ENCODE measurements at regions not wholly inside any gene's neighbourhood (a gene's known extent, or its start where the extent isn't known, plus 50 kb on each side); places are given as distances from the start of the nearest gene placed in this dataset.

DNA sequence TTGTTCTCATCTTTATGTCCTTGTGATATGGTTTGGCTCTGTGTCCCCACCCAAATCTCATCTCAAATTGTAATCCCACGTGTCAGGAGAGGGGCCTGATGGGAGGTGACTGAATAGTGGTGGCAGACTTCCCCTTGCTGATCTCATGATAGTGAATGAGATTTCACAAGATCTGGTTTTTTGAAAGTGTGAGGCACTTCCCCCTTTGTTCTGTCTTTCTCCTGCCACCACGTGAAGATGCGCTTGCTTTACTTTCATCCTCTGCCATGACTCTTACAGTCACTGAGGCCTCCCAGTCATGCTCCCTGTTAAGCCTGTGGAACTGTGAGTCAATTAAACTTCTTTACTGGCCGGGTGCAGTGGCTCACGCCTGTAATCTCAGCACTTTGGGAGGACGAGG is 161.0 kb downstream of the HERPUD2 start:
- no peak for DNase-seq

- no peak for DNase-seq
Observed at GRCh38 chr7:35530124-35531109, 164.5 kb downstream of the HERPUD2 start.

DNA sequence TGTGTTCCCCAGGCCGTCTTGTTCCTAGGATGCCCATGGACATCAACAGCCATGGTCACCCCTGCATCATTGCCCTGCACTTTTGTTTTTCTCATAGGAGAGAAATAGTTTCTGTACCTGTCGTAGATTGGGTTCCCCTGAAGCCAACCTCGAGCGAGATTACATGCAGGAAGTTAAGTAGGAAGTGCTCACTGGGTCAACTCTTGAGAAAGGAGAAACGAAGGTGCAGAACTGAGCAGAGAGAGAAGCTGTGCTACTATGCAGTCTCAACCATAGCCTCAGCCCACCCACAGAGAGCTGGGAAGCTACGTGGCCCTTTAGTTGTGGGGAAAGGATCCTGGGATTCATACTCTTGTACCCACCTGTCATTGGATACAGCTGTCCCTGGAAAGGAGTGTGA is 165.2 kb downstream of the HERPUD2 start:
- DNase-seq: no peak

GRCh38 chr7:35528381-35528977 is 166.5 kb downstream of the HERPUD2 start:
- DNase-seq: no peak

GRCh38 chr7:35526645-35527044 is 168.3 kb downstream of the HERPUD2 start:
- DNase-seq: no peak

DNA sequence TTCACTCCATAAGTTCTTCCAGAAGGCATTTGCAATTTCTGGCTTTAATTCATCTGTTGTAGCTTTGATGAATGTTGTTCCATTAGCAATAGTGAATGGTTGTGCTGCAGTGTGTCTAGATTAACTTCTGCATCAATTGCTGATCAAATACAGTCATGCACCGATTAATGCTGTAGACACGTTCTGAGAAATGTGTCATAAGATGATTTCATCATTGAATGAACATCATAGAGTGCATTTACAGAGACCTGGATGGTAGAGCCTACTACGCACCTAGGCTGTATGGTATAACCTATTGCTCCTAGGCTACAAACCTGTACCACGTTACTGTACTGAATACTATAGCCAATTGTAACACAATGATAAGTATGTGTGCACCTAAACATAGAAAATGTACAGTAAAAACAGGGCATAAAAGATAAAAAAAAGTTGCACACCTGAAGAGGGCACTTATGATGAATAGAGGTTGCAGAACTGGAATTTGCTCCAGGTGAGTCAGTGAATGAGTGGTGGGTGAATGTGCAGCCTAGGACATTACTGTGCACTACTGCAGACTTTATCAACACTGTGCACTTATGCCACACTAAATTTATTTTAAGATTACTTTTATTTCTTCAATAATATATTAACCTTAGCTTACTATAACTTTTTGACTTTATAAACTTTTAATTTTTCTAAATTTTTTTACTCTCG is 170.7 kb downstream of the HERPUD2 start:
- no peak for DNase-seq

DNA sequence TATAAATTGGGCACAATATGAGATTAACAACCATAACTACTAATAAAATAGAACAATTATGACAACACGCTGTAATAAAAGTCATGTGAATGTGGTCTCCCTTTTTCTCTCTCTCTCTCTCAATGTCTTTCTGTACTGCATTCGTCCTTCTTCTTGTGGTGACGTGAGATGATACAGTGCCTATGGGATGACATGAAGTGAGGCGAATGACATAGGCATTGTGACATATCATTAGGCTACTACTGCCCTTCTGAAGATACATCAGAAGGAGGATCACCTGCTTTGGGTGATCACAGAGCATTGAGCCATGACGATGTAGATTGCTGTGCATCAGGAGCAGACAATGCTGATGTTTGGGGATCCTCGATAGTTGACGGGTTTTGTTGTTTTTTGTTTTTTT is 171.6 kb downstream of the HERPUD2 start:
- DNase-seq: no peak

DNA sequence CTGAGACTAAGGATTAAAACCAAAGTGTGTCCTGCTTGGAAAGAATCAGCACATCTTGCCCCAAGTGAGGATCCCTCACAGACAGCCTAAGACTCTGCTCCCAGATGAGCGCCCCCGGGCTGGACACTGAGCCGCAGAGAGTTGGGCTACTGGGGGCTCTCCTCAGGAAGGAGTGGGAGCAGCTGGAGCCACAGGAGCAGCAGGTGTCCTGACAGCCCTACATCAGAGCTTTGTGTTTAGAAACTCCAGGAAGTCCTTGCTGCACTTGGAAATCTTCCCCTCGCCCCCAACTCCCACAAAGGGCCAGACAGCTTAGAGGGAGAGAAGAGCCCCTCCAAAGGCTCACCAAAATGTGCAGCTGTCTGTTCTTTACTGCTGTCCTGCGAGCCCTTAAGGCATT is 172.2 kb downstream of the HERPUD2 start:
- DNase-seq: no peak

GRCh38 chr7:35521941-35522340 is 173.0 kb downstream of the HERPUD2 start:
- DNase-seq: no peak

DNA sequence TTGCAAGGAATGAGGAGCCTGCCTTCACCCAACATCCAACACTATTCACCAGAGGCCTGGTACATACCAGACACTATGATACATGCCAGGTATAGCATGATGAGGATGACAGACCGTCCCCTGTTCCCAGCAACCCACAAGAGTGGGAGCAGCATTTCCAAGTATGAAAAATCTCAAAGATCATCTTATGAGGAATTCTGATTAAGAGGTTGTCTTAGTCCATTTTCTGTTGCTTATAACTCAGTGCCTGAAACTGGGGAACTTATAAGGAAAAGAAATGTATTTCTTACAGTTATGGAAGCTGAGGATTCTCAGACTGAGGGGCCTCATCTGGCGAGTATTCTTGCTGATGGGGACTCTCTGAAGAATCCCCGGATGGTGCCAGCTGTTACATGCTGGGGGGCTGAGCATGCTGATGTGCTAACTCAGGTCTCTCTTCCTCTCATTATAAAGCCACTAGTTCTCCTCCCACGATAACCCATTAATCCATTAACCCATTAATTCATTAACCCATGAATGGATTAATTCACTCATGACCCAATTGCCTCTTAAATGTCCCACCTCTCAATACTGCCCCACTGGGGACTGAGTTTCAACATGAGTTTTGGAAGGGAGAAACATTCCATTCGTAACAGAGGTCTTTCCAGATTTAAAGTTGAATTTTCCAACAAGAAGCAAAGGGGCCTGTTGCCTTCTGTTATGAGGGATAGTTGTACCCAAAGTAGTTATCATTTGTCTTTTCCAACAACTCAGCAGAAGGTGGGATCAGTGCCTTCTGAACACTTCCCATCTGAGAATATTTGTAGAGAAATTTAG is 173.9 kb downstream of the HERPUD2 start:
- DNase-seq: no peak

GRCh38 chr7:35519971-35520809 is 174.7 kb downstream of the HERPUD2 start:
- DNase-seq: peak; percentile 73

DNA sequence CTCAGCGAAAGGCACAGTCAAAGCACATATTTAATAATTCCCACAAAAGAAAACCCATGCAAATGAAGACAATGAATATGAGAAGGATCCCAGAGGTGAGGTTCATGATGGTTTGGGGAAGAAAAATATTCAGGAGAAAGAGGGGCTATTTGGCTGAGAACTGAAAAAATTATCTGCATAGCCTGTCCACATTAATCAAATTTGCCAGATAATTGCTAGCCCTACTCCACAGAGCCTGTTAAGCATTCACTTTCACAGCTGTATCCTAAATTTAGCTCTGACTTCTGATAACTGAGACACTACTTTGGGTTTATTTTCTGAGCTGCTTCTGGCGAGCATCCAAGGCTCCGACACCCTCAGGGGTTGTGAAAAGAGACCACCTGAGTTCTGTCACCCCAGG is 176.2 kb downstream of the HERPUD2 start:
- no peak for DNase-seq

DNA sequence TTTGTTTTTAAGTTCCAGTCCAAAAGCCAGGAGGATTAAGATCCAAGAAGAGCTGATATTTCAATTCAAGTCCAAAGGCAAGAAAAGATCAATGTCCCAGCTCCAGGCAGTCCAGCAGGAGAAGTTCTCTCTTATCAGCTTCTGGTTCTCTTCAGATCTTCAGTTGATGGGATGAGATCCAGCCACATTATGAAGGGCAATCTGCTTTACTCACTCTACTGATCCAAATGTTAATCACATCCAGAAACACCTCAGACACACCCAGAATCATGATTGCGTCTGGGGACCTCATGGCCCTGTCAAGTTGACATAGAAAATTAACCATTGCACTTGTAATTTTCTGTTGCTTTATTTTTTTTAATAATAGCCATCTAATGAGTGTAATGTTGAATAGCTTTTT is 178.4 kb downstream of the HERPUD2 start:
- DNase-seq: no peak

DNA sequence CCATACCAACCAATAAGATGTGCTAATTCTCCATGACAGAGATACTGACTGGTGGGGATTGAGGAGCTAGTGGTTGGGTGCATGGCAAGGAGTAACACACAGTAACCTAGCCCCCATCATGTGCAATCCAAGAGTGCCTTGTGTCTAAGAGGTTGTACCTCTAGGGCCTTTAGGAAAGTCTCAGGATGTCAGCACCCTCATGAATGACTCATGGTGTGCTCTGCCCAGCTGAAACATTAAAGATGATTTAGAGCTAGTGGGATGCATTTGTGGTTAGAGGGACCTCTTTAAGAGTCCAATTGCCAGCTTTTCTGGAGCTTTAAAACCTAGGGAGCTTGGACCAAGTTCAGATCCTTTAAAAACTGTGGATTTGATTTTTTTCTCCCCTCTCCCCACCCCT is 181.1 kb downstream of the HERPUD2 start:
- no peak for DNase-seq

DNA sequence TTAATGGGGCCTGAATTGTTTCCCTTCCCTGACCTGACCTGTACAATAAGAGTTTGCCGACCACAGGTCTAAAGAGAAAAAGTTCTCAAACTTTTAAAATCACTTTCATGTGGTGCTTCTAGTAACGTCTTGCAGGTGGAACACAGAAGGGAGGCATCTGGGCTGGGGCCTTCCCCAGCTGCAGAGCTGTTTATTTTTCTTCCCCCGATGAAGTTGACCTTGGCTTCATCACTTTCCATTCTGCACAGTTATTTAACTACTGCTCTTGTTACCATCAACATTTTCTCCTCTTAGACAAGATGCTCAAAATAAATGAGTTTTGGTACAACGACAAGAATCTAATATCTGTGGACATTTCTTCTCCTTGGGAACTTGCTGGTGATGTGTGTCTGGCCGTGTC is 181.7 kb downstream of the HERPUD2 start:
- no peak for DNase-seq

DNA sequence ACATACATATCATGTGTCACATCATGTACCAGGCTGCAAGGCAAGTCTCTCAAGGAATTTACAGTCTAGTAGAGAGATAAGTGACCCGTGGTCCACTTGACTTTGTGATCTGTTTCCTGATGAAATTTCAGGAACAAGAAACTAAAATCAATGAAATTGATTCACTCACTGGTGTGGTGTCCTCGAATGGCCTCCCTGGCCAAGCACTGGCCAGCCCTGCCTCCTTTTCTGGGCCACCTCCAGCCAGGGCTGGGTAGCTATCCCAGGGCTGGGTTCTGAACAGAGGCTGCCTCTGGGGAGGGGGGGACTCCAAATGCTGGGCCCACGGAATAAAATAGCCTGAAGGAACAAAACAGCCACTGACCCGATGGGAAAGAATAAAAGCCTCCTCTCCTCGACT is 182.2 kb downstream of the HERPUD2 start:
- DNase-seq: no peak

DNA sequence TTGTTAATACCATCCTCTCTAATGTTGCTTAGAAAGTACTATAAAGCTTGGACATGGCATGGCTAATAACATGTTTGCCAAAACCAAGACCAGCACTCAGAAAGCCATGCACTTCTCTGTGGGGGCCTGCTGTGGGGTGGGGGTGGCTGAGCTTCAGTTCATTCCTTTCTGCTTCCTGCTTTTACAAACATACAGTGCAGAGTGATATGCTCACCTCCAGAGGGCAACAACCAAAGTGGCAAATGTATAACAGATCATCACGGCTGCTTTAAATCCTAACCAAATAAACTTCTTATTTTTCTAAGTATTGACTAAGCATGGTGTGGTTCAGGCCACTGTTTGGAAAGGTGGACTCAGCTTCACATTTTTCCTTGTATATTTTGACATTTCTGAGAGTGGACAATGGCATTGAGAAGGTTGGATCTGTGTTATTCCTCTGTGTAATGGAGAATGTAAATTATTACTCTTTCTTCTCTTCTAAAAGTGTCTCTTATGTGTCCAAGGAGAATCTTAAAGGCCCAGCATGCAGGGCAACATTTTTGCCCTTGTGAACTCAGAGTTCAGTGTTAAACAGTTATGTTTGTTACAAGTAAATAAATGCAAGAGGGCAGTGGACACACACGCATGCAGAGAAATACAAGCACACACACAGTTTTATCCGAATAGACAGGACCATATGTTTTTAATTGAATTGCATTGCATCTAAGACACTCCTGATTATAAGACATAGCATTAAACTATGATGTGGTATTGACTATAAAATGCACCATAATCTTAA is 186.1 kb downstream of the HERPUD2 start:
- no peak for DNase-seq

GRCh38 chr7:35505066-35505465 is 189.9 kb downstream of the HERPUD2 start:
- DNase-seq: no peak

- no peak for DNase-seq
Observed at GRCh38 chr7:35504365-35504764, 190.6 kb downstream of the HERPUD2 start.

DNA sequence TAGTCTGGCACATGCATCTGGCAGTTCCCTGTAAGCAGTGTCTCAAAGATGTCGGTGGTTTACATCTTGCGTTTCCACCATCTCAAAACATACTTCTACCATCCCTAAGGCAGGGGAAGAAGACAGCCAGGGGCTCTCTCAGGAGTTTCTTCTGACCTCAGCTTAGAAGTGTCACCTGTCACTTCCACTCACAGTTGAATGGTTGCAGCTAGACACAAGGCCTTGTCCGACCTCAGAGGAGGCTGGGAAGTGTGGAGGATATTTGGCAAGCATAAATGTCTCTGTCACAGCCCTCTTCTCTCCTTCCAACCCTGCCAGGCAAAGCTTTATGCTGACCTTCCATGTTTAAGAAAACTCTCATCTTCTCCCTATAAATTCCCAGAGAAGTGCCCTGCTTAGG is 193.3 kb downstream of the HERPUD2 start:
- DNase-seq: no peak

DNA sequence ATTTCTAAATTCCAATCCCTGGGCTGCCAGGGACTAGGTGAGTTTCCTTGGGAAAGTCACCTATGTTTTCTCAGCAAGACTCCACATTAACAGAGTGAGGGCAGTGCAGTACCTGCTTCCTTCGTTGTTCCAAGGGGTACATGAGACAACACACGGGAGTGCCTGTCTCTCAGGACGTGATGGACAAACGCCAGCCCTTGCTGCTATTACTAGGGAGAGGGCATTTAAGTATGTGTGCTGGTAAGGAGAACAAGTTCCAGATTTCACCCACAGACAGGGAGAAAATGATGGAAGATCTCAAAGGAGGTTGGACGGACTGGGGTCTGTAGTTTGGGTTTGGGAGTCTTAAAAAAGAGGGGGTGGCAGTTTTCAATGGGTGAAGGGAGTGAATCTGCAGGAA is 195.7 kb downstream of the HERPUD2 start:
- no peak for DNase-seq
